ENCODE measurements at regions not wholly inside any gene's neighbourhood (a gene's known extent, or its start where the extent isn't known, plus 50 kb on each side); places are given as distances from the start of the nearest gene placed in this dataset.

DNA sequence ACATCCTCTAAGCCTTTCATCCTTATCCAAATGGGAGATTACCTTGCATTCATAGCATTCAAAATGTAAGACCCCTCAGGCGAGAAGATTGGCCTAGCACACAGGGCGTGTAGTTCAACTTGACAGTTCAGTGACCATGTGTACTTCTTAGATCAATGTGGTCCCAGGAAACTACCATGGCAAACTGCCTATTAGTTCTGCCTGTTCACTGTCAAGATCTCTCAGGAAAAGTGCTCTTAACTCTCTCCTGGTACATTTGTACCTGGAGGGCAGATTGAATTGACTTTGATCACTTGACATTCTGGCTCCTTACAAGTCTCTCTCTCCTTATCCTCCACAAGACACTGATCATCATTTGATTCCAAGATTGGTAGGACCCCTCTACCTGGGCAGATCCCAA lies 122.4 kb downstream of the CDC7 start:
- intact Hi-C loops (cut with DNase I): no loop called here
- ATAC-seq (ENCODE audit: low FRiP score) (no peak), DNase-seq (no peak)
- Histone ChIP-seq H3K9me3 (ENCODE audit: control insufficient read depth, low read length) (no peaks in the 10 kb centered on the region), H3K4me1 (ENCODE audit: control insufficient read depth in 1 of 2, insufficient read depth in 2 of 2, low read length in 2 of 2) (peaks cover 0 to 8% of the 10 kb centered on the region in 2 donors), H3K27me3 (ENCODE audit: control insufficient read depth in 1 of 2, insufficient read depth in 2 of 2, low read length in 1 of 2) (no peaks in the 10 kb centered on the region), H3K4me3 (ENCODE audit: low read length in 2 of 2) (no peak overlapping the region), H3K36me3 (ENCODE audit: control insufficient read depth in 1 of 2, insufficient read depth in 2 of 2, low read length in 1 of 2) (no peaks in the 10 kb centered on the region), H3K27ac (ENCODE audit: low read depth in 1 of 2, low read length in 2 of 2) (no peak overlapping the region)
- WGBS, 2 donors: 64 to 77% methylated on average over 2 of the region's 2 CpGs

DNA sequence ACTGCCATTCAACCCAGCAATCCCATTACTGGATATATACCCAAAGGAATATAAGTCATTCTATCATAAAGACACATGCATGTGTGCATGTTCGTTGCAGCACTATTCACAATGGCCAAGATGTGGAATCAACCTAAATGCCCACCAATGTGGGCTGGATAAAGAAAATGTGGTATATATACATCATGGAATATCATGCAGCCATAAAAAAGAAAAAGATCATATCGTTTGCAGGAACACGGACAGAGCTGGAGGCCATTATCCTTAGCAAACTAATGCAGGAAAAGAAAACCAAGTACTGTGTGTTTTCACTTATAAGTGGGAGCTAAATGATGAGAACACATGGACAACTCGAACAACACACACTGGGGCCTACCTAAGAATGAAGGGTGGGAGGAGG lies 123.7 kb downstream of the CDC7 start:
- no peak overlapping the region for H3K4me3 ChIP-seq (ENCODE audit: low read length in 2 of 2)
- no peaks in the 10 kb centered on the region for H3K9me3 ChIP-seq (ENCODE audit: control insufficient read depth, low read length)
- DNase-seq: no peak
- ATAC-seq (ENCODE audit: low FRiP score): no peak
- H3K4me1 ChIP-seq (ENCODE audit: control insufficient read depth in 1 of 2, insufficient read depth in 2 of 2, low read length in 2 of 2): peaks cover 0 to 8% of the 10 kb centered on the region in 2 donors
- WGBS, 2 donors: 96 to 98% methylated on average over 4 of the region's 4 CpGs
- no peak overlapping the region for H3K27ac ChIP-seq (ENCODE audit: low read depth in 1 of 2, low read length in 2 of 2)
- H3K27me3 ChIP-seq (ENCODE audit: control insufficient read depth in 1 of 2, insufficient read depth in 2 of 2, low read length in 1 of 2): no peaks in the 10 kb centered on the region
- intact Hi-C loops (cut with DNase I): no loop called here
- no peaks in the 10 kb centered on the region for H3K36me3 ChIP-seq (ENCODE audit: control insufficient read depth in 1 of 2, insufficient read depth in 2 of 2, low read length in 1 of 2)
